Nephron (organoid): ENCODE measurements at regions not wholly inside any gene's neighbourhood (a gene's known extent, or its start where the extent isn't known, plus 50 kb on each side); places are given as distances from the start of the nearest gene placed in this dataset.

Source experiments
- H3K27ac Mint-ChIP-seq, 3 experiments: 2 replicates each; pipeline ENCODE4 v1.8.0; 2020; ENCODE audit warnings: mixed read lengths in 3 of 3, mild to moderate bottlenecking in 2 of 3, moderate library complexity in 1 of 3
- H3K27me3 Mint-ChIP-seq: 2 replicates; pipeline ENCODE4 v1.8.0; 2021; ENCODE audit warnings: low read depth, mild to moderate bottlenecking, moderate library complexity, mixed read lengths
- H3K36me3 Mint-ChIP-seq: 2 replicates; pipeline ENCODE4 v1.8.0; 2020; ENCODE audit warnings: low read depth, mixed read lengths
- H3K4me1 Mint-ChIP-seq: 2 replicates; pipeline ENCODE4 v1.8.0; 2020; ENCODE audit warnings: mixed read lengths
- H3K4me3 Mint-ChIP-seq, 3 experiments: 2 replicates each; pipeline ENCODE4 v1.8.0; 2020; ENCODE audit warnings: mild to moderate bottlenecking in 3 of 3, mixed read lengths in 3 of 3, moderate library complexity in 2 of 3
- H3K9me3 Mint-ChIP-seq: 2 replicates; pipeline ENCODE4 v1.8.0; 2020; ENCODE audit warnings: mixed read lengths
- CTCF ChIP-seq, 3 experiments: fragments of 200-600 bp; sonication (generic); IDR thresholded peaks; one replicate each; pipeline ENCODE4 v1.5.0; 2021; ENCODE audit warnings: antibody characterized with exemption in 3 of 3; ENCODE audit not compliant: unreplicated experiment in 3 of 3

- no peak overlapping the region for H3K4me3 Mint-ChIP-seq
- peak overlapping the region; percentile 51 to 59 (median 51) for H3K27ac Mint-ChIP-seq
- H3K9me3 Mint-ChIP-seq, result no peaks in the 10 kb centered on the region
- peaks cover 7% of the 10 kb centered on the region for H3K4me1 Mint-ChIP-seq
- H3K36me3 Mint-ChIP-seq, result no peaks in the 10 kb centered on the region
- no peaks in the 10 kb centered on the region for H3K27me3 Mint-ChIP-seq
- no peak for TF ChIP-seq CTCF (IDR thresholded peaks at IDR 0.05; ENCODE audit: unreplicated experiment in 3 of 3)
Measured at GRCh38 chr13:64020126-64020525, 2604.5 kb upstream of the PCDH20 start.

GRCh38 chr13:64007339-64007738, 2591.7 kb upstream of the PCDH20 start:
- H3K27me3 Mint-ChIP-seq, result no peaks in the 10 kb centered on the region
- TF ChIP-seq CTCF (IDR thresholded peaks at IDR 0.05; ENCODE audit: unreplicated experiment in 3 of 3), result no peak
- H3K36me3 Mint-ChIP-seq, result no peaks in the 10 kb centered on the region
- no peak overlapping the region for H3K27ac Mint-ChIP-seq
- H3K4me3 Mint-ChIP-seq, result no peak overlapping the region
- H3K9me3 Mint-ChIP-seq, result no peaks in the 10 kb centered on the region
- peaks cover 7% of the 10 kb centered on the region for H3K4me1 Mint-ChIP-seq

- Mint-ChIP-seq H3K9me3 (peaks cover 2% of the 10 kb centered on the region), H3K36me3 (no peaks in the 10 kb centered on the region), H3K4me3 (no peak overlapping the region), H3K27ac (no peak overlapping the region), H3K27me3 (no peaks in the 10 kb centered on the region), H3K4me1 (no peaks in the 10 kb centered on the region)
- no peak for TF ChIP-seq CTCF (IDR thresholded peaks at IDR 0.05; ENCODE audit: unreplicated experiment in 3 of 3)
Measured at GRCh38 chr13:64000321-64000720, 2584.7 kb upstream of the PCDH20 start.

- H3K27me3 Mint-ChIP-seq, result no peaks in the 10 kb centered on the region
- H3K36me3 Mint-ChIP-seq, result no peaks in the 10 kb centered on the region
- H3K4me1 Mint-ChIP-seq, result no peaks in the 10 kb centered on the region
- H3K9me3 Mint-ChIP-seq, result peaks cover 2% of the 10 kb centered on the region
- H3K27ac Mint-ChIP-seq, result no peak overlapping the region
- no peak overlapping the region for H3K4me3 Mint-ChIP-seq
- TF ChIP-seq CTCF (IDR thresholded peaks at IDR 0.05; ENCODE audit: unreplicated experiment in 3 of 3), result no peak
Measured at GRCh38 chr13:63999614-64000305, 2584.1 kb upstream of the PCDH20 start.

GRCh38 chr13:63983366-63983765, 2567.7 kb upstream of the PCDH20 start:
- no peaks in the 10 kb centered on the region for H3K27me3 Mint-ChIP-seq
- TF ChIP-seq CTCF (IDR thresholded peaks at IDR 0.05; ENCODE audit: unreplicated experiment in 3 of 3), result no peak
- no peak overlapping the region for H3K27ac Mint-ChIP-seq
- no peaks in the 10 kb centered on the region for H3K36me3 Mint-ChIP-seq
- H3K4me1 Mint-ChIP-seq, result no peaks in the 10 kb centered on the region
- H3K4me3 Mint-ChIP-seq, result no peak overlapping the region
- H3K9me3 Mint-ChIP-seq, result peaks cover 12% of the 10 kb centered on the region

- TF ChIP-seq CTCF (IDR thresholded peaks at IDR 0.05; ENCODE audit: unreplicated experiment in 3 of 3), result no peak
- no peak overlapping the region for H3K27ac Mint-ChIP-seq
- no peak overlapping the region for H3K4me3 Mint-ChIP-seq
- no peaks in the 10 kb centered on the region for H3K4me1 Mint-ChIP-seq
- H3K9me3 Mint-ChIP-seq, result peaks cover 12% of the 10 kb centered on the region
- H3K27me3 Mint-ChIP-seq, result no peaks in the 10 kb centered on the region
- no peaks in the 10 kb centered on the region for H3K36me3 Mint-ChIP-seq
Measured at GRCh38 chr13:63979951-63980350, 2564.3 kb upstream of the PCDH20 start.
